ENCODE measurements at regions not wholly inside any gene's neighbourhood (a gene's known extent, or its start where the extent isn't known, plus 50 kb on each side); places are given as distances from the start of the nearest gene placed in this dataset.

DNA sequence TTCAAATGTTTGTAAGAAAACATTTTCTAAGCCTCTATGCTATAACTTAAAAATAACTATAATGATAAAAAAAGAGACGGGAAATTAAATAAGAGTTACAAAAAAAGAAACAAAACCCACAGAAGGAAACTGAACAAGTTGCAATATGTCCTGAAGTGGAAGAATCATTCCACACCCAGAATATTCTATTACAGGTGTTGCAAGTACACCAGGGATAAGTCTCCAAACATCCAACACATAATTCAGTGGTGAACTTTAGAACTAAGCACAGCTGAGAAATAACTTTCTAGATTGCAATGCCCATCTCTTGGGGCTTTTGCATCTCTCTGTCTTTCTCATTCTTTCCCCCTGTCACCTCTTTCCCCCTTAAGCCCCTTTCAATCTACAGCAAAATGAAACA lies 325.2 kb downstream of the BRINP1 start:
- CTCF ChIA-PET, result no interaction called here
- ATAC-seq (no peak), DNase-seq (ENCODE audit: low spot score) (no peak)
- H3K4me3 Mint-ChIP-seq, result no peak overlapping the region
- no peaks in the 10 kb centered on the region for H3K27me3 Mint-ChIP-seq (ENCODE audit: low read depth)
- H3K9me3 Mint-ChIP-seq, result peaks cover 5% of the 10 kb centered on the region; the same call in 1 of the 2 replicates
- no peak overlapping the region for H3K27ac Mint-ChIP-seq
- peaks cover 22% of the 10 kb centered on the region for H3K4me1 Mint-ChIP-seq
- POLR2A ChIA-PET, result no interaction called here
- TF ChIP-seq SMAD4 (CRISPR knock-in tag; IDR thresholded peaks at IDR 0.05) (no peak), JAZF1 (CRISPR knock-in tag; IDR thresholded peaks at IDR 0.05) (no peak), ZNF671 (CRISPR knock-in tag; IDR thresholded peaks at IDR 0.05) (no peak)
- H3K36me3 Mint-ChIP-seq, result no peaks in the 10 kb centered on the region

DNA sequence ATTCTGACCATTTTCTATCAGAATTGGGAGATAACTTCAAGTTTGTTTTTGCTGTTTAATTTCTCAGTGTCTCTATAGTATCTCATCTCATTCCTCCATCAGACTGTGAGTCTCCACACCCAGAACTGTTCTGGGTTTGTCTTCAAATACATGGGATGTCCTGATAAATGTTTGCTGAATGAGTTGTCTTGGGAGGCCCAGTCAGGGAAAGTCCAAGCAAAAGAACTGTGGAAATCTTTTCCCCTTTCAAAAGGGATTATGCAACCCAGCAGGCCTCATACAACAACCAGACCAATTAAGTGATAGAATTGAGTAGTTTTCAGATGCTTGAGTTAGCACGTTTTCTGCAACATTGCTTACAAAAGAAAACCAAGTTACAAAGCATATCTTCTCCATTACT lies 324.4 kb downstream of the BRINP1 start:
- POLR2A ChIA-PET, result no interaction called here
- no peak overlapping the region for H3K4me3 Mint-ChIP-seq
- CTCF ChIA-PET, result no interaction called here
- peaks cover 3% of the 10 kb centered on the region; the same call in 1 of the 2 replicates for H3K9me3 Mint-ChIP-seq
- TF ChIP-seq RELA (CRISPR knock-in tag; IDR thresholded peaks at IDR 0.05; ENCODE audit: borderline replicate concordance) (no peak), ZNF121 (CRISPR knock-in tag; IDR thresholded peaks at IDR 0.05) (no peak), NFYB (CRISPR knock-in tag; conservative IDR thresholded peaks at IDR 0.05; ENCODE audit: low read depth) (no peak), GRHL2 (CRISPR knock-in tag; IDR thresholded peaks at IDR 0.05; ENCODE audit: insufficient replicate concordance, severe bottlenecking) (no peak), ZBTB21 (CRISPR knock-in tag; IDR thresholded peaks at IDR 0.05; ENCODE audit: borderline replicate concordance) (no peak), TEAD1 (CRISPR knock-in tag; IDR thresholded peaks at IDR 0.05) (no peak), CREM (CRISPR knock-in tag; IDR thresholded peaks at IDR 0.05) (no peak), ESRRA (CRISPR knock-in tag; IDR thresholded peaks at IDR 0.05; ENCODE audit: borderline replicate concordance) (no peak), SP1 (CRISPR knock-in tag; conservative IDR thresholded peaks at IDR 0.05) (no peak), MXD4 (CRISPR knock-in tag; IDR thresholded peaks at IDR 0.05; ENCODE audit: borderline replicate concordance) (no peak)
- TF ChIP-seq, protein P1, sequence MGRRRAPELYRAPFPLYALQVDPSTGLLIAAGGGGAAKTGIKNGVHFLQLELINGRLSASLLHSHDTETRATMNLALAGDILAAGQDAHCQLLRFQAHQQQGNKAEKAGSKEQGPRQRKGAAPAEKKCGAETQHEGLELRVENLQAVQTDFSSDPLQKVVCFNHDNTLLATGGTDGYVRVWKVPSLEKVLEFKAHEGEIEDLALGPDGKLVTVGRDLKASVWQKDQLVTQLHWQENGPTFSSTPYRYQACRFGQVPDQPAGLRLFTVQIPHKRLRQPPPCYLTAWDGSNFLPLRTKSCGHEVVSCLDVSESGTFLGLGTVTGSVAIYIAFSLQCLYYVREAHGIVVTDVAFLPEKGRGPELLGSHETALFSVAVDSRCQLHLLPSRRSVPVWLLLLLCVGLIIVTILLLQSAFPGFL (CRISPR knock-in tag; IDR thresholded peaks at IDR 0.05; ENCODE audit: borderline replicate concordance), result no peak
- TF ChIP-seq, protein P2, sequence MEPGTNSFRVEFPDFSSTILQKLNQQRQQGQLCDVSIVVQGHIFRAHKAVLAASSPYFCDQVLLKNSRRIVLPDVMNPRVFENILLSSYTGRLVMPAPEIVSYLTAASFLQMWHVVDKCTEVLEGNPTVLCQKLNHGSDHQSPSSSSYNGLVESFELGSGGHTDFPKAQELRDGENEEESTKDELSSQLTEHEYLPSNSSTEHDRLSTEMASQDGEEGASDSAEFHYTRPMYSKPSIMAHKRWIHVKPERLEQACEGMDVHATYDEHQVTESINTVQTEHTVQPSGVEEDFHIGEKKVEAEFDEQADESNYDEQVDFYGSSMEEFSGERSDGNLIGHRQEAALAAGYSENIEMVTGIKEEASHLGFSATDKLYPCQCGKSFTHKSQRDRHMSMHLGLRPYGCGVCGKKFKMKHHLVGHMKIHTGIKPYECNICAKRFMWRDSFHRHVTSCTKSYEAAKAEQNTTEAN (CRISPR knock-in tag; IDR thresholded peaks at IDR 0.05), result no peak
- TF ChIP-seq, protein P3, sequence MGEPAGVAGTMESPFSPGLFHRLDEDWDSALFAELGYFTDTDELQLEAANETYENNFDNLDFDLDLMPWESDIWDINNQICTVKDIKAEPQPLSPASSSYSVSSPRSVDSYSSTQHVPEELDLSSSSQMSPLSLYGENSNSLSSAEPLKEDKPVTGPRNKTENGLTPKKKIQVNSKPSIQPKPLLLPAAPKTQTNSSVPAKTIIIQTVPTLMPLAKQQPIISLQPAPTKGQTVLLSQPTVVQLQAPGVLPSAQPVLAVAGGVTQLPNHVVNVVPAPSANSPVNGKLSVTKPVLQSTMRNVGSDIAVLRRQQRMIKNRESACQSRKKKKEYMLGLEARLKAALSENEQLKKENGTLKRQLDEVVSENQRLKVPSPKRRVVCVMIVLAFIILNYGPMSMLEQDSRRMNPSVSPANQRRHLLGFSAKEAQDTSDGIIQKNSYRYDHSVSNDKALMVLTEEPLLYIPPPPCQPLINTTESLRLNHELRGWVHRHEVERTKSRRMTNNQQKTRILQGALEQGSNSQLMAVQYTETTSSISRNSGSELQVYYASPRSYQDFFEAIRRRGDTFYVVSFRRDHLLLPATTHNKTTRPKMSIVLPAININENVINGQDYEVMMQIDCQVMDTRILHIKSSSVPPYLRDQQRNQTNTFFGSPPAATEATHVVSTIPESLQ (CRISPR knock-in tag; IDR thresholded peaks at IDR 0.05), result no peak
- TF ChIP-seq, protein P4, sequence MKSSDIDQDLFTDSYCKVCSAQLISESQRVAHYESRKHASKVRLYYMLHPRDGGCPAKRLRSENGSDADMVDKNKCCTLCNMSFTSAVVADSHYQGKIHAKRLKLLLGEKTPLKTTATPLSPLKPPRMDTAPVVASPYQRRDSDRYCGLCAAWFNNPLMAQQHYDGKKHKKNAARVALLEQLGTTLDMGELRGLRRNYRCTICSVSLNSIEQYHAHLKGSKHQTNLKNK (CRISPR knock-in tag; IDR thresholded peaks at IDR 0.05), result no peak
- no peaks in the 10 kb centered on the region for H3K27me3 Mint-ChIP-seq (ENCODE audit: low read depth)
- ATAC-seq (no peak), DNase-seq (ENCODE audit: low spot score) (no peak)
- peaks cover 24% of the 10 kb centered on the region for H3K4me1 Mint-ChIP-seq
- H3K27ac Mint-ChIP-seq, result no peak overlapping the region
- H3K36me3 Mint-ChIP-seq, result no peaks in the 10 kb centered on the region

DNA sequence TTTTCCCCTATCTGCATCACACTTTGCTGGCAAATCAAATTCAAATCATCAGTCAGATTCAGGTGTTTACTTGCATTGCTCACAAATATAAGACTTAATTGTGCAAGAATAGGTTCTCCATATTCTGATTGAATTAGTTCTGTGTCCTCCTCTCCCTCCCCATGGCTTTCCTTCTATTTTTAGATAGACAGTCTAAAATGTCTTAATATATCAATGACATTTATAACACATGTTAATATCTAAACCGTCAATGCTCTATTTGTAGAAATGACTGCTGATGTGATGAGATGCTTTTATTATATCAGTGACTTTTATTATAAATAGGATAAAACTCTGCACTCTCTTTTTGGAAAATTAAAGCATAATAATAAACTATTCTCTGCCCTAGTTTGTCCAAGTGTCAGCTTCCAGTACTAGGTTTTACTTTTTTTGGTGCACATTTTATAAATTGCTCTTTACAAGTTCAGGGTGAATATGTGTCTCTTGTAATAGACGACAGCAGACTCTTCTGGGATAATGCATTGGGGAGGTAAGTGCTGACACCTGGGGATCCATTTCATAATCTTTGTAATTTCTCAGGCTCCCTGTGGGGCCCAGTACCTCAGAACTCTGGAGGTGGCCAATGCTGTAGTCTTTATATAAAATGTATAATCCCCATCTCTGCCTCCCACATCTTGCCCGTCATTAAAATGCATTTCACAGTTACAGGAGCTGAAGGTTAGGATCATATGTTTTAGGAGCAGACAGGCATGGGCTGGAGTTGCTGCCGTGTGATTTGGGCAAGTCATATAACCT lies 321.5 kb downstream of the BRINP1 start:
- ATAC-seq (no peak), DNase-seq (ENCODE audit: low spot score) (no peak)
- peaks cover 32% of the 10 kb centered on the region for H3K4me1 Mint-ChIP-seq
- H3K36me3 Mint-ChIP-seq, result no peaks in the 10 kb centered on the region
- no peaks in the 10 kb centered on the region for H3K27me3 Mint-ChIP-seq (ENCODE audit: low read depth)
- H3K27ac Mint-ChIP-seq, result no peak overlapping the region
- ChIA-PET POLR2A (no interaction called here), CTCF (no interaction called here)
- H3K9me3 Mint-ChIP-seq, result no peaks in the 10 kb centered on the region
- H3K4me3 Mint-ChIP-seq, result no peak overlapping the region
- TF ChIP-seq, protein P5, sequence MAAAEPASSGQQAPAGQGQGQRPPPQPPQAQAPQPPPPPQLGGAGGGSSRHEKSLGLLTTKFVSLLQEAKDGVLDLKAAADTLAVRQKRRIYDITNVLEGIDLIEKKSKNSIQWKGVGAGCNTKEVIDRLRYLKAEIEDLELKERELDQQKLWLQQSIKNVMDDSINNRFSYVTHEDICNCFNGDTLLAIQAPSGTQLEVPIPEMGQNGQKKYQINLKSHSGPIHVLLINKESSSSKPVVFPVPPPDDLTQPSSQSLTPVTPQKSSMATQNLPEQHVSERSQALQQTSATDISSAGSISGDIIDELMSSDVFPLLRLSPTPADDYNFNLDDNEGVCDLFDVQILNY (CRISPR knock-in tag; IDR thresholded peaks at IDR 0.05), result no peak
- TF ChIP-seq SMAD3 (CRISPR knock-in tag; IDR thresholded peaks at IDR 0.05; ENCODE audit: borderline replicate concordance), result no peak
- no peak for TF ChIP-seq NFE2L1 (CRISPR knock-in tag; IDR thresholded peaks at IDR 0.05)
- TF ChIP-seq ZNF232 (CRISPR knock-in tag; IDR thresholded peaks at IDR 0.05), result no peak
- no peak for TF ChIP-seq ATF1 (CRISPR knock-in tag; IDR thresholded peaks at IDR 0.05)
- TF ChIP-seq CBFB (CRISPR knock-in tag; IDR thresholded peaks at IDR 0.05; ENCODE audit: low read depth), result no peak
- TF ChIP-seq NR2C2 (CRISPR knock-in tag; IDR thresholded peaks at IDR 0.05), result no peak
- TF ChIP-seq GABPB1 (CRISPR knock-in tag; IDR thresholded peaks at IDR 0.05), result no peak
- TF ChIP-seq, protein P6, sequence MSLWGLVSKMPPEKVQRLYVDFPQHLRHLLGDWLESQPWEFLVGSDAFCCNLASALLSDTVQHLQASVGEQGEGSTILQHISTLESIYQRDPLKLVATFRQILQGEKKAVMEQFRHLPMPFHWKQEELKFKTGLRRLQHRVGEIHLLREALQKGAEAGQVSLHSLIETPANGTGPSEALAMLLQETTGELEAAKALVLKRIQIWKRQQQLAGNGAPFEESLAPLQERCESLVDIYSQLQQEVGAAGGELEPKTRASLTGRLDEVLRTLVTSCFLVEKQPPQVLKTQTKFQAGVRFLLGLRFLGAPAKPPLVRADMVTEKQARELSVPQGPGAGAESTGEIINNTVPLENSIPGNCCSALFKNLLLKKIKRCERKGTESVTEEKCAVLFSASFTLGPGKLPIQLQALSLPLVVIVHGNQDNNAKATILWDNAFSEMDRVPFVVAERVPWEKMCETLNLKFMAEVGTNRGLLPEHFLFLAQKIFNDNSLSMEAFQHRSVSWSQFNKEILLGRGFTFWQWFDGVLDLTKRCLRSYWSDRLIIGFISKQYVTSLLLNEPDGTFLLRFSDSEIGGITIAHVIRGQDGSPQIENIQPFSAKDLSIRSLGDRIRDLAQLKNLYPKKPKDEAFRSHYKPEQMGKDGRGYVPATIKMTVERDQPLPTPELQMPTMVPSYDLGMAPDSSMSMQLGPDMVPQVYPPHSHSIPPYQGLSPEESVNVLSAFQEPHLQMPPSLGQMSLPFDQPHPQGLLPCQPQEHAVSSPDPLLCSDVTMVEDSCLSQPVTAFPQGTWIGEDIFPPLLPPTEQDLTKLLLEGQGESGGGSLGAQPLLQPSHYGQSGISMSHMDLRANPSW (CRISPR knock-in tag; conservative IDR thresholded peaks at IDR 0.05; ENCODE audit: low read depth), result no peak

Data from WTC11 (cell line).